Lower lobe of right lung (tissue), 2 donors: ENCODE measurements at regions not wholly inside any gene's neighbourhood (a gene's known extent, or its start where the extent isn't known, plus 50 kb on each side); places are given as distances from the start of the nearest gene placed in this dataset.

ENCODE experiments used
- ATAC-seq, 2 donors: fragments of 200-7000 bp; cut with Tn5 transposase; one replicate each; pipeline ENCODE4 v1.9.1; 2020 to 2022; ENCODE audit warnings: mild to moderate bottlenecking in 2 of 2, moderate library complexity in 2 of 2
- DNase-seq: peaks from one replicate; pipeline ENCODE4 v3.0.0-alpha.2; 2020
- H3K27ac ChIP-seq: fragments of 200-600 bp; one replicate; pipeline ENCODE4 v1.8.0; 2022
- H3K27me3 ChIP-seq: fragments of 200-600 bp; one replicate; pipeline ENCODE4 v1.8.0; 2022; ENCODE audit warnings: low read depth
- H3K36me3 ChIP-seq: fragments of 200-600 bp; one replicate; pipeline ENCODE4 v1.8.0; 2022; ENCODE audit warnings: mild to moderate bottlenecking
- H3K4me1 ChIP-seq: fragments of 200-600 bp; one replicate; pipeline ENCODE4 v1.8.0; 2022
- H3K4me3 ChIP-seq: fragments of 200-600 bp; one replicate; pipeline ENCODE4 v1.8.0; 2022; ENCODE audit warnings: mild to moderate bottlenecking
- H3K9me3 ChIP-seq: fragments of 200-600 bp; one replicate; pipeline ENCODE4 v1.8.0; 2022
- CTCF ChIP-seq: fragments of 200-600 bp; IDR thresholded peaks from one replicate; pipeline ENCODE4 v1.8.0; 2022; ENCODE audit warnings: antibody characterized with exemption, mild to moderate bottlenecking
- intact Hi-C: fragments of 100-400 bp; cut with DNase I; formaldehyde crosslinking; loops from one replicate; pipeline ENCODE4 v1.11.0; 2022
- donor health status: DM: no; HTN: yes; CAD: no; lungs with severe emphysema.

GRCh38 chr13:100855151-100855550, 180.6 kb upstream of the TMTC4 start:
- H3K27ac ChIP-seq = no peak overlapping the region

GRCh38 chr13:100854006-100854405, 179.4 kb upstream of the TMTC4 start:
- Histone ChIP-seq H3K27me3 (no peaks in the 10 kb centered on the region), H3K27ac (no peak overlapping the region), H3K4me1 (no peaks in the 10 kb centered on the region), H3K9me3 (peaks cover 5% of the 10 kb centered on the region), H3K36me3 (no peaks in the 10 kb centered on the region), H3K4me3 (no peak overlapping the region)
- DNase-seq = no peak
- intact Hi-C loops = no loop called here
- no peak for ATAC-seq
- no peak for TF ChIP-seq CTCF

More at GRCh38 chr13:100855151-100855550, 180.6 kb upstream of the TMTC4 start:
- Histone ChIP-seq H3K9me3 (peaks cover under 1% of the 10 kb centered on the region), H3K4me3 (no peak overlapping the region), H3K4me1 (no peaks in the 10 kb centered on the region), H3K36me3 (no peaks in the 10 kb centered on the region), H3K27me3 (no peaks in the 10 kb centered on the region)
- ATAC-seq = no peak
- no peak for TF ChIP-seq CTCF
- intact Hi-C loops = no loop called here
- no peak for DNase-seq

- no peak overlapping the region for H3K27ac ChIP-seq
- no peak for ATAC-seq
- no peak for TF ChIP-seq CTCF
- no peak overlapping the region for H3K4me3 ChIP-seq
- no peak for DNase-seq
- H3K27me3 ChIP-seq = no peaks in the 10 kb centered on the region
- no peaks in the 10 kb centered on the region for H3K4me1 ChIP-seq
- intact Hi-C loops = no loop called here
- no peaks in the 10 kb centered on the region for H3K36me3 ChIP-seq
- peaks cover 5% of the 10 kb centered on the region for H3K9me3 ChIP-seq
Observed at GRCh38 chr13:100853434-100853833, 178.8 kb upstream of the TMTC4 start.

- TF ChIP-seq CTCF = no peak
- Histone ChIP-seq H3K27me3 (no peaks in the 10 kb centered on the region), H3K27ac (no peak overlapping the region), H3K4me3 (no peak overlapping the region), H3K9me3 (peaks cover 5% of the 10 kb centered on the region), H3K4me1 (no peaks in the 10 kb centered on the region), H3K36me3 (no peaks in the 10 kb centered on the region)
- intact Hi-C loops = no loop called here
- ATAC-seq = no peak
- DNase-seq = no peak
Observed at GRCh38 chr13:100852146-100852545, 177.6 kb upstream of the TMTC4 start.

GRCh38 chr13:100848304-100848703, 173.7 kb upstream of the TMTC4 start:
- Histone ChIP-seq H3K9me3 (peaks cover 5% of the 10 kb centered on the region), H3K27ac (no peak overlapping the region), H3K36me3 (no peaks in the 10 kb centered on the region), H3K27me3 (no peaks in the 10 kb centered on the region), H3K4me1 (no peaks in the 10 kb centered on the region), H3K4me3 (no peak overlapping the region)
- ATAC-seq = no peak
- DNase-seq = no peak
- intact Hi-C loops = no loop called here
- TF ChIP-seq CTCF = no peak

- H3K27ac ChIP-seq = no peak overlapping the region
- H3K9me3 ChIP-seq = peaks cover 5% of the 10 kb centered on the region
- no peaks in the 10 kb centered on the region for H3K36me3 ChIP-seq
- intact Hi-C loops = no loop called here
- H3K4me1 ChIP-seq = no peaks in the 10 kb centered on the region
- ATAC-seq (no peak), DNase-seq (no peak)
- no peak for TF ChIP-seq CTCF
- no peak overlapping the region for H3K4me3 ChIP-seq
- no peaks in the 10 kb centered on the region for H3K27me3 ChIP-seq
Observed at GRCh38 chr13:100845128-100845757, 170.6 kb upstream of the TMTC4 start.
